Spleen (tissue), 7 donors: ENCODE measurements at regions not wholly inside any gene's neighbourhood (a gene's known extent, or its start where the extent isn't known, plus 50 kb on each side); places are given as distances from the start of the nearest gene placed in this dataset.
"Not testable (repeated sequence)": the region's sequence is repeated elsewhere in the genome, so short reads cannot be mapped to it uniquely, and the experiment has no call there.

Experiments
- CTCF ChIP-seq, 11 experiments: fragments of 200-600 bp in 7 of 11; fragments of 450-650 bp in 4 of 11; sonication (generic) in 4 of 11; IDR thresholded peaks in 8 of 11; conservative IDR thresholded peaks in 3 of 11; 1 replicate in 7 of 11; 2 replicates in 4 of 11; pipeline versions ENCODE4 v1.4.0 to v1.8.0; 2016 to 2021; ENCODE audit warnings: antibody characterized with exemption in 11 of 11, inconsistent platforms in 4 of 11, mild to moderate bottlenecking in 1 of 11
- POLR2A ChIP-seq, 3 donors: fragments of 450-650 bp; IDR thresholded peaks; one replicate each; pipeline ENCODE4 v1.5.1; 2017; ENCODE audit warnings: antibody characterized with exemption in 3 of 3, mild to moderate bottlenecking in 1 of 3
- POLR2AphosphoS5 ChIP-seq, 3 donors: sonication (generic); formaldehyde crosslinking; IDR thresholded peaks; one replicate each; pipeline ENCODE4 v1.5.1; 2017; ENCODE audit warnings: antibody characterized with exemption in 3 of 3
- donor health status: DM: no; HTN: no; CAD: no; lungs with moderate emphysema.
- donor health status: DM: no; HTN: no; CAD: no.
- donor health status: DM: no; HTN: no; CAD: no.

- not testable (repeated sequence) for TF ChIP-seq CTCF (IDR thresholded peaks at IDR 0.05 in 8 of 11, conservative IDR thresholded peaks at IDR 0.05 in 3 of 11); POLR2A (IDR thresholded peaks at IDR 0.05); POLR2AphosphoS5 (IDR thresholded peaks at IDR 0.05)
Measured at GRCh38 chr21:6097736-6098135, 4423.6 kb upstream of the TPTE start.
